ENCODE measurements at regions not wholly inside any gene's neighbourhood (a gene's known extent, or its start where the extent isn't known, plus 50 kb on each side); places are given as distances from the start of the nearest gene placed in this dataset.

DNA sequence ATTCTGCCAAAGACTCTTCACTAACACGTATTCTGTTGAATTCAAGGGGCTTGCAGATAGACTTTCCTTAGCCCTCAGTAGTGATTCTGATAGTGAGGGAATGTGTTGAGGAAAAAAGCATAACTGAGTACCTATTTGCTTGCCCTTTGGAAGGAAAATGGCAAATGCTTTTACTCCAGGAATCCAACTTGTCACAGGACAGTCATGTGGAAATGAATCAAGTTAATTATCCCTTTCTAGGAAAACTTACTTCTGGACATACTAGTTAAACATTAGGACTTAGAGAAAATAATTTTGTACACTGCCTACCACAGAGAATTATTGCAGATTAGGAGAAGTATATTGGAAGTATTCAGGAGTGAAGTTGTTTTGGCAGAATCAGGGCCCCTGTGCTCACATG lies 148.9 kb upstream of the SLC13A1 start:
- TF ChIP-seq, protein P1, sequence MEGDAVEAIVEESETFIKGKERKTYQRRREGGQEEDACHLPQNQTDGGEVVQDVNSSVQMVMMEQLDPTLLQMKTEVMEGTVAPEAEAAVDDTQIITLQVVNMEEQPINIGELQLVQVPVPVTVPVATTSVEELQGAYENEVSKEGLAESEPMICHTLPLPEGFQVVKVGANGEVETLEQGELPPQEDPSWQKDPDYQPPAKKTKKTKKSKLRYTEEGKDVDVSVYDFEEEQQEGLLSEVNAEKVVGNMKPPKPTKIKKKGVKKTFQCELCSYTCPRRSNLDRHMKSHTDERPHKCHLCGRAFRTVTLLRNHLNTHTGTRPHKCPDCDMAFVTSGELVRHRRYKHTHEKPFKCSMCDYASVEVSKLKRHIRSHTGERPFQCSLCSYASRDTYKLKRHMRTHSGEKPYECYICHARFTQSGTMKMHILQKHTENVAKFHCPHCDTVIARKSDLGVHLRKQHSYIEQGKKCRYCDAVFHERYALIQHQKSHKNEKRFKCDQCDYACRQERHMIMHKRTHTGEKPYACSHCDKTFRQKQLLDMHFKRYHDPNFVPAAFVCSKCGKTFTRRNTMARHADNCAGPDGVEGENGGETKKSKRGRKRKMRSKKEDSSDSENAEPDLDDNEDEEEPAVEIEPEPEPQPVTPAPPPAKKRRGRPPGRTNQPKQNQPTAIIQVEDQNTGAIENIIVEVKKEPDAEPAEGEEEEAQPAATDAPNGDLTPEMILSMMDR (IDR thresholded peaks at IDR 0.05; ENCODE audit: low read depth, low read length), result no peak
- no peak for DNase-seq (ENCODE audit: extremely low read depth, low read depth)

DNA sequence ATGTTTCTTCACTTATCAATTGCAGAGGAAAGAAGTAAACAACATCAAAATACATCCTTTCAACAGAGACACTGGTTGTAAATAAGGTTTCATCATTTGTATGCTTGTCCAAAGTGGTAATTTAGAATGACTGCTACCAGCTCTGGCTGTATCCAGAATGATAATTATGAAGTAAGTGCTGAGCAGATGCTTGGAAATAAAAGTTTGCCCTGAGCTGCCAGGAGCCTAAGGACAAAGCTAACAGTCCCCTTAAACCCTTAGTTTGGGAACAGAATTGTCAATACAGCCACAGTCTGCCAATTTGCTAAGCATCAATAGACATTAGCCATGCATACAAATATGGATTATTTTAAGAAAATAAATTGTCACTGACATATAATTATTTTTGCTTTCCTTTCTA lies 147.0 kb upstream of the SLC13A1 start:
- TF ChIP-seq, protein P1 (IDR thresholded peaks at IDR 0.05; ENCODE audit: low read depth, low read length), result no peak
- no peak for DNase-seq (ENCODE audit: extremely low read depth, low read depth)

DNA sequence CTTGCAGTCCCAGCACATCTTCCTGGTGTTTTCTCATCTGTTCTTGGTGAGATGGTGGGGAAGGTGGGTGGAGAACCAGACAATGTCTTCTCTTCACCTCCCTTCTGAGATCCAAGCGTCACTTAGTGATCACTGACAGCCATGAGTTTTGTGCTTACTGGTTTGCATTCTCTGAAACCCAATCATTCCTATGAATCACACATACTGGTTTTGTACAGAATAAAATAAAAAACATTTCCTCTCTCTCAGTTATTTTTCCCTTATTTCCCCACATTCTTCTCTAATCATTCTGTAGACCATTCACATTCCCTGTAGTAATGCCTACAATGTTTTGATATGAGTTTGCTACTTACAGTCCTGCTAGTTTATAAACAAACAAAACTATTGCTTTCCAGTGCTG lies 143.8 kb upstream of the SLC13A1 start:
- TF ChIP-seq, protein P1 (IDR thresholded peaks at IDR 0.05; ENCODE audit: low read depth, low read length), result no peak

DNA sequence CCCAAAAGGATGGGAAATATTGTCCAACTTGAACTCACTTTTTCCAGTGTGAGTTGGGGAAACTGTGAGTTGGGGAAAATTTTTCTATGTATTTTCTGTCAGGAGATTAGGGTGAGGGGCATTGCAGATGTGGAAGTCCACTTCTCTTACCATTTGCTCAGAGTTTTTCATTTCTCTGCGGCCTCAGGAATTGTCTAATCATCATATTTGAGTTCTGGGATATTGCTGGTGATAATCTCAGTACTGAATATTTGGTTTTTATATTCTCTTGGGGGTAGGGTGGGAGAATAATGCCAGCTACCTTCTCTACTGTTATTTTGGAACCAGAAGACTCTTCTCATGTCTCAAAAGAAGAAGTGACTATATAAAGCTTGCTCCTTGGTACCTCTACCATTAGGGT lies 141.3 kb upstream of the SLC13A1 start:
- no peak for DNase-seq (ENCODE audit: extremely low read depth, low read depth)
- TF ChIP-seq, protein P1 (IDR thresholded peaks at IDR 0.05; ENCODE audit: low read depth, low read length), result no peak

More for the DNA sequence above, 143.8 kb upstream of the SLC13A1 start:
- no peak for DNase-seq (ENCODE audit: extremely low read depth, low read depth)

DNA sequence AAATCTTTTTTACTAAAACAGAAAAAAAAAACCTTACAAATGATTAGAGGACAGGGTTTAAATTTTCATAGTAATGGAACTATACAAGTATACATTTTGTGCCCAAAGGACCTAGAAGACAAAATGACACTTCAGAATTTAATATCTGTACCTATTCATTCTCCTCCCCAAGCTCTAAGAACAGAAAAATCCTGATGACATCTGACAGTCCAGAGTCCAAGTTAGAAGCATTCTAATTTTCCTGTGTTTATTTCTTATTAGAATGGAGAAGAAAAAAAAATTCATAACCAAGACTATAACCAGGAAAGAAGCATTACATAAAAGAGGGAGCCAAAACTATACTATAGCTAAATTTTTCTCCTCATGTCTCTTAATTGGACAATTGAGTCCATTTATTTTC lies 138.9 kb upstream of the SLC13A1 start:
- TF ChIP-seq, protein P1 (IDR thresholded peaks at IDR 0.05; ENCODE audit: low read depth, low read length), result no peak
- no peak for DNase-seq (ENCODE audit: extremely low read depth, low read depth)

DNA sequence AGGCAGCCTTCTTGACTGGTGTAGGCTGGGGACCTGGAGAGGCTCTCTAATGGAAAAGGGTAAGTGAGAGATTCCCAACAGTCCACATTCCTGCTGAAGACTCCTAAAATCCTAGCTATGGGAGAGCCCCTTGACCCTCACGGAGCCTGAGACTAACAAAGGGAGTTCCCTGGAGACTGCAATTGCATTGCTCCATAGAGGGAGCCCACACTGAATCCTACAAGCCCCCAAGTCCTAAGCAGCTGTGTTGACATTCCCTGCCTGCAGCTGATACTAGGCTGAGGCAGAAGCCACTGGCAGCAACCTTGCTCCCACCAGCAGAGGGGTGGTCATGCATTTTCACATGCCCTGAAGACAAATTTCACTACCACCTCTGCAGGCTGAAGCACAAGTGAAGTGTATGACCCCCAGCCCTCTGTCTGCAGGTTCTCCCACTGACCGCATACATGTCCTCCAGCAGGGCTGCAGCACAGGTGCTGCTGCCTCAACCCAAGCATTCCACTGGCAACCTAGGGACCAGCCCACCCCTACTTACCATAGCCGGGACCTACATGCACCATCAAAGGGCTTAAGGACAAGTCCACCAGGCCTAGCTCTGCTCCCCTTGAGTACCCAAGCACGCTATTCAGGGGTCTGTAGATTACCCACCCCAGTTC lies 130.3 kb upstream of the SLC13A1 start:
- TF ChIP-seq, protein P1 (IDR thresholded peaks at IDR 0.05; ENCODE audit: low read depth, low read length), result no peak
- DNase-seq (ENCODE audit: extremely low read depth, low read depth), result no peak

DNA sequence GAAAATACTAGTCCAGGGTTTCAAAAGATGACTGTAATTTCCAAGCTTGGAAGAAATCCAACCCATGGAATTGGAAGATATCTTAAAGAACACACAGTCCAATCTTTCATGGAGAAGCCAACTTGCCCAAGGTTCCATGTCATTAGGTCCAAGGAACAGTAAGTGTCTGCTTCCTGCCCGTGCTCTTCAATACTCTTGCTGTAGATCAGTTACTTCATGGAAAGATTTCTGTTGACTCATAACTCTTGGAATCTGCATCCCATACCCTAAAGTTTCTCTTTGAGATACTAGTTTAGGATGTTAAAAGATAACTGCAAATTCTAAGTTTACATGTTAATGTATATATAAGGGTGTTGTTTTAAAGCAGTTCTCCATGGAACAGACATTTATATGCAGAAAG lies 127.9 kb upstream of the SLC13A1 start:
- TF ChIP-seq, protein P1 (IDR thresholded peaks at IDR 0.05; ENCODE audit: low read depth, low read length), result no peak
- DNase-seq (ENCODE audit: extremely low read depth, low read depth), result no peak

Data from AG09319 (cell line).